ACC112 (cell line): ENCODE measurements at regions not wholly inside any gene's neighbourhood (a gene's known extent, or its start where the extent isn't known, plus 50 kb on each side); places are given as distances from the start of the nearest gene placed in this dataset.

Experiments used
- H2AFZ ChIP-seq: fragments of 200-600 bp; sonication (generic); one replicate; pipeline ENCODE4 v1.6.0; 2017; ENCODE audit warnings: antibody characterized with exemption, low read length; ENCODE audit not compliant: unreplicated experiment
- H3K27ac ChIP-seq: fragments of 200-600 bp; sonication (generic); 2 replicates; pipeline ENCODE4 v1.5.1; 2014; ENCODE audit warnings: low read depth, mild to moderate bottlenecking, antibody characterized with exemption, low read length, moderate library complexity
- H3K27me3 ChIP-seq: fragments of 200-600 bp; sonication (generic); 2 replicates; pipeline ENCODE4 v1.6.1; 2014; ENCODE audit warnings: mild to moderate bottlenecking, antibody characterized with exemption, low read length, moderate library complexity, mixed read lengths; ENCODE audit not compliant: insufficient read depth
- H3K36me3 ChIP-seq: fragments of 200-600 bp; sonication (generic); 2 replicates; pipeline ENCODE4 v1.6.1; 2016; ENCODE audit warnings: mild to moderate bottlenecking, antibody characterized with exemption, low read length, moderate library complexity, mixed read lengths; ENCODE audit not compliant: insufficient read depth
- H3K4me1 ChIP-seq: fragments of 200-600 bp; sonication (generic); one replicate; pipeline ENCODE4 v1.6.1; 2016; ENCODE audit warnings: low read length, mixed read lengths; ENCODE audit not compliant: insufficient read depth, unreplicated experiment, control insufficient read depth
- H3K4me3 ChIP-seq: fragments of 200-600 bp; sonication (generic); 2 replicates; pipeline ENCODE4 v1.5.1; 2014; ENCODE audit warnings: mild to moderate bottlenecking, low read depth, low read length
- H3K79me2 ChIP-seq: fragments of 200-600 bp; sonication (generic); one replicate; pipeline ENCODE4 v1.6.0; 2016; ENCODE audit warnings: low read length; ENCODE audit not compliant: control insufficient read depth, unreplicated experiment, insufficient read depth

- Histone ChIP-seq H3K4me1 (peaks cover 55% of the 10 kb centered on the region), H3K79me2 (no peaks in the 10 kb centered on the region), H3K27ac (peak overlapping the region; percentile 44), H3K27me3 (no peaks in the 10 kb centered on the region), H3K36me3 (no peaks in the 10 kb centered on the region), H3K4me3 (no peak overlapping the region), H2AFZ (peak overlapping the region; percentile 43)
These were observed 97.7 kb upstream of the CYP1B1 start for GRCh38 chr2:38173683-38174082.

- H3K4me3 ChIP-seq, result no peak overlapping the region
- H3K4me1 ChIP-seq, result peaks cover 31% of the 10 kb centered on the region
- no peak overlapping the region for H3K27ac ChIP-seq
- no peak overlapping the region for H2AFZ ChIP-seq
- H3K36me3 ChIP-seq, result no peaks in the 10 kb centered on the region
- H3K27me3 ChIP-seq, result no peaks in the 10 kb centered on the region
- no peaks in the 10 kb centered on the region for H3K79me2 ChIP-seq
These were observed 95.4 kb upstream of the CYP1B1 start for GRCh38 chr2:38171208-38171855.

- Histone ChIP-seq H3K79me2 (no peaks in the 10 kb centered on the region), H3K27ac (peak overlapping the region; percentile 22; the same call in 1 of the 2 replicates), H3K36me3 (no peaks in the 10 kb centered on the region), H3K27me3 (no peaks in the 10 kb centered on the region), H2AFZ (no peak overlapping the region), H3K4me3 (no peak overlapping the region), H3K4me1 (peaks cover 27% of the 10 kb centered on the region)
These were observed 94.8 kb upstream of the CYP1B1 start for GRCh38 chr2:38170733-38171132.

GRCh38 chr2:38170067-38170466 lies 94.1 kb upstream of the CYP1B1 start:
- Histone ChIP-seq H3K4me3 (no peak overlapping the region), H3K79me2 (no peaks in the 10 kb centered on the region), H3K27ac (peak overlapping the region; percentile 22; the same call in 1 of the 2 replicates), H3K4me1 (peaks cover 25% of the 10 kb centered on the region), H3K27me3 (no peaks in the 10 kb centered on the region), H3K36me3 (no peaks in the 10 kb centered on the region), H2AFZ (no peak overlapping the region)

- Histone ChIP-seq H2AFZ (no peak overlapping the region), H3K27ac (no peak overlapping the region)
These were observed 92.9 kb upstream of the CYP1B1 start for GRCh38 chr2:38168710-38169480.

DNA sequence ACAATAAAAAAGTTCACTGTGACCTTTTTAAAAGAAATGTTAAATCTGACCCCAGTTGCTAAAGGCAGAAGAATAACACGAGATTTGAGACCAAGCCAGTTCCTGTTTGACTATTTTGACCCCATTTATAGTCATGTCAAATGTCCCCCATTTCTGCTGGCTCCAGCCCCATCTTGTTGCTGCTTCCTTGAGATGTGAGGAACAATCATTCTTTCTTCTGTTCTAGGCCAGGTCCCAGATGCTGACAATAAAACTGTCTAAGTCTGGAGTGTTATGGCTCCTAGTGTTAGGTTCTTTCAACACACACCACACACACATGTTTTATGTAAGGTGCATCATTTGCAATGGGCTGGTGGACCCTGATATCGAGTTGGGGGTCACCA lies 92.0 kb upstream of the CYP1B1 start:
- no peaks in the 10 kb centered on the region for H3K36me3 ChIP-seq
- H3K4me3 ChIP-seq, result no peak overlapping the region
- H3K27me3 ChIP-seq, result no peaks in the 10 kb centered on the region
- H2AFZ ChIP-seq, result no peak overlapping the region
- peaks cover 11% of the 10 kb centered on the region for H3K4me1 ChIP-seq
- no peaks in the 10 kb centered on the region for H3K79me2 ChIP-seq
- no peak overlapping the region for H3K27ac ChIP-seq

More at GRCh38 chr2:38168710-38169480, 92.9 kb upstream of the CYP1B1 start:
- Histone ChIP-seq H3K79me2 (no peaks in the 10 kb centered on the region), H3K4me3 (no peak overlapping the region), H3K27me3 (no peaks in the 10 kb centered on the region), H3K36me3 (no peaks in the 10 kb centered on the region), H3K4me1 (peaks cover 14% of the 10 kb centered on the region)

GRCh38 chr2:38165698-38166097 lies 89.7 kb upstream of the CYP1B1 start:
- Histone ChIP-seq H3K27ac (no peak overlapping the region), H3K79me2 (no peaks in the 10 kb centered on the region), H3K27me3 (no peaks in the 10 kb centered on the region), H3K4me3 (no peak overlapping the region), H2AFZ (no peak overlapping the region), H3K4me1 (peaks cover 11% of the 10 kb centered on the region), H3K36me3 (no peaks in the 10 kb centered on the region)

DNA sequence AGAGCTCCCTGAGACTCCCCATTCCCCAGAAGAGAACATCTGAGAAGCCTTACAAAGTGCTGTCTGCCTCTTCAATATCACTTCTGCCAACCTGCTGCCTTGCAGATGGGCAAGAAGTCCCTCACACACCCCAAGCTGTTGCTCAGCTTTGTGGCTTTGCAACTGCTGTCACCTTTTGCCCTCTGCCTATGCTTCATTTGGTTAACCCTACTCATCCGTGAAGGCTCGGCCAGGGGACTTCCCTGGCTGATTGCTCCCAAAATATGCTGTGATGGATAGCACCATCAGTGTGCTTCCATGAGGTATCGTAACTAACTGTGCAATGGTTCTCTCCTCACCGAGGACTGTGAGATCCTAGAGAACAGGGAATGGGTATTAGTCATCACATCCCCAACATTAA lies 88.9 kb upstream of the CYP1B1 start:
- H3K79me2 ChIP-seq, result no peaks in the 10 kb centered on the region
- no peak overlapping the region for H2AFZ ChIP-seq
- H3K4me1 ChIP-seq, result peaks cover 5% of the 10 kb centered on the region
- H3K4me3 ChIP-seq, result no peak overlapping the region
- H3K27me3 ChIP-seq, result no peaks in the 10 kb centered on the region
- no peak overlapping the region for H3K27ac ChIP-seq
- no peaks in the 10 kb centered on the region for H3K36me3 ChIP-seq

DNA sequence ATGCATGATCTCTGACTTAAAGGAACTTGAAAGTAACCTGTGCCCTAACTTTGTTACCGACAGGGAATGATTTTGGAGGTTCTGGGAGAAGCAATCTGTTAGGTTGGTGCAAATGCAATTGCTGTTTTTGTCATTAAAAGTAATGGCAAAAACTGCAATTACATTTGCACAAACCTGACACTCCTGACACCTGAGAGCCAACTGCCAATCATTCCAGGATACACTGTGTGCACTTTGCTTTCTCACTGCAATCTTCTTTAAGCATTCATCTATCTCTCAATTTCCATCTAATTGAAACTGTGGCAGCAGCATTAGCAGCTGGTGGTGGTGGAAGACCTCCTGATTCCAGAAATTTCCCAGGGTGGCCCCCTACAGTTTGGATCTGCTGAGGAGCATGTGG lies 87.6 kb upstream of the CYP1B1 start:
- H3K4me3 ChIP-seq, result no peak overlapping the region
- no peak overlapping the region for H2AFZ ChIP-seq
- H3K27me3 ChIP-seq, result no peaks in the 10 kb centered on the region
- H3K27ac ChIP-seq, result no peak overlapping the region
- no peaks in the 10 kb centered on the region for H3K36me3 ChIP-seq
- H3K79me2 ChIP-seq, result no peaks in the 10 kb centered on the region
- no peaks in the 10 kb centered on the region for H3K4me1 ChIP-seq

DNA sequence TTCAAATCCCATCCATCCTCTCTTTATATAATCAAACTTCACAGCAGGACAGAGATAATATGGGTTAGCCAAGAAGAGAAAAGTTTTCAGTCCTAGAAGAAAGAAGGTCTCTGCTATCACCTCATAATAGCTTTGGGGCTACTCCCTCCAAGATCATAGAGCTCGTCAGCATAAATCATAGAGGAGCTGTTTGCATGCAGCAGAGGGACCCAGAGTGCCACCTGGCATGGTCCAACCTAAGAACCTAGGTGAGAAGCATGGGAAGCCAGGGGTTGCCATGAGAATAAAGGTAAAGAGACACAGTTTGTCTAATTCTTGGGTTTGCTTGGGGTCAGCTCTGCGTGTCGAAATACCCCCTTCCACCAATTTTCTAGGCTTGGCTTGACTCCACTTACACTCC lies 87.1 kb upstream of the CYP1B1 start:
- Histone ChIP-seq H3K4me3 (no peak overlapping the region), H3K27ac (no peak overlapping the region), H3K79me2 (no peaks in the 10 kb centered on the region), H3K4me1 (no peaks in the 10 kb centered on the region), H3K27me3 (no peaks in the 10 kb centered on the region), H2AFZ (no peak overlapping the region), H3K36me3 (no peaks in the 10 kb centered on the region)

GRCh38 chr2:38160516-38160915 lies 84.6 kb upstream of the CYP1B1 start:
- no peaks in the 10 kb centered on the region for H3K36me3 ChIP-seq
- no peak overlapping the region for H2AFZ ChIP-seq
- no peaks in the 10 kb centered on the region for H3K27me3 ChIP-seq
- H3K4me3 ChIP-seq, result no peak overlapping the region
- H3K4me1 ChIP-seq, result no peaks in the 10 kb centered on the region
- no peak overlapping the region for H3K27ac ChIP-seq
- no peaks in the 10 kb centered on the region for H3K79me2 ChIP-seq
